Left forelimb (tissue), 1 donor: ENCODE measurements at regions not wholly inside any gene's neighbourhood (a gene's known extent, or its start where the extent isn't known, plus 50 kb on each side); places are given as distances from the start of the nearest gene placed in this dataset.

Experiments used
- DNase-seq: peaks from one replicate; pipeline ENCODE4 v3.0.0-alpha.2; 2018; ENCODE audit warnings: low spot score

DNA sequence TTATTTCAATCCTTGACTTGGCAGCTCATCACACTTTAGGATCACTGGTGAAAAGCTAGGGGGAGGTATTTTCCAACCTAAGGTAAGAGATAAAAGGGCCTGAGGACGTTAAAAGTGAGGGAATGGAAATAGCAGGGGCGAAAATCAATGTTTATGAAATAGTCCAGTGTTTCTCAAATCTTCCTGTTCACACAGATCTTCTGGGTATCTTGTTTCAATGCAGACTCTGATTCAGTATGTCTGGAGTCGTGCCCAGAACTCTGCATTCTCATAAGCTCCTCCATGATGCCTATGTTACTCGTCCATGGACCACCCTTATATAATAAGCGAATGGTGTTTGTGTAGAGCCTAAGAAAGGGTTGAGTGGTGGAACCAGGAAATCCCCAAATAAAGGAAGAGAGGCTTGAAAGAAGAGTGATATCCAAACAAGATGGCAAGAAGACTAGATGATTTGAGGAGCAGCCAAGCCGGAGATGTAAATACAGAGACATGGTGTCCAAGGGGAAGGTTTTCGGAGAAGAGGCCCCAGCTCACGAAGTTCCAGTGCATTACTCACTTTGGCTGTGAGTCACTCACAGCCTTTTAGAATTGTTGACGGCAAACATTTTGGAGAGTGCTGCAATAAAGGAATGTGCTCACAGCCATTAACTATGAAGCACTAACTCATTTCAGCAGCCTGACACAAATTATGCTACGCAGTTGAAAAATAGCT is 215.6 kb upstream of the PPARGC1A start:
- DNase-seq = no peak

GRCh38 chr4:24104158-24104565 is 214.3 kb upstream of the PPARGC1A start:
- DNase-seq = no peak

GRCh38 chr4:24103434-24104157 is 213.7 kb upstream of the PPARGC1A start:
- no peak for DNase-seq

- DNase-seq = no peak
Measured at GRCh38 chr4:24102621-24103020, 212.8 kb upstream of the PPARGC1A start.

- DNase-seq = no peak
Measured at GRCh38 chr4:24096603-24097002, 206.8 kb upstream of the PPARGC1A start.

GRCh38 chr4:24094726-24095125 is 204.9 kb upstream of the PPARGC1A start:
- DNase-seq = no peak

DNA sequence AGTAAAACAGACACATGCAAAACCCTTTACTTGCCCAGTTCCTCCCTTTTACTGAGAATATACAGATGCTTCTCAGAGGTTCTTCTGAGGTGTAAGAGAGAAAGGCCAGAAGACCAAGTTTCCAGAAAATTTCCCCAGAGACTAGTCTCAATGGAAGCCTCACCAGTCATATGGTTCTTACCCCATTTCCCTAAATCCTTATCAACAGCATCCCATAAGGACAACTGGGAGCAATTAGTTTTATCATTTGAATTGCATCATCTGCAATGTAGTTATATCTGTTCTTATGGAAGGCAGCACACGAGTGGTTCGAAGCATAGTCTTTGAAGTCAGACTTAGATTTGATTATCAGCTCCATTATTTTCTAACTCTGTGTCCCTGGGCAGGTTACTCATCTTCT is 203.6 kb upstream of the PPARGC1A start:
- no peak for DNase-seq

DNA sequence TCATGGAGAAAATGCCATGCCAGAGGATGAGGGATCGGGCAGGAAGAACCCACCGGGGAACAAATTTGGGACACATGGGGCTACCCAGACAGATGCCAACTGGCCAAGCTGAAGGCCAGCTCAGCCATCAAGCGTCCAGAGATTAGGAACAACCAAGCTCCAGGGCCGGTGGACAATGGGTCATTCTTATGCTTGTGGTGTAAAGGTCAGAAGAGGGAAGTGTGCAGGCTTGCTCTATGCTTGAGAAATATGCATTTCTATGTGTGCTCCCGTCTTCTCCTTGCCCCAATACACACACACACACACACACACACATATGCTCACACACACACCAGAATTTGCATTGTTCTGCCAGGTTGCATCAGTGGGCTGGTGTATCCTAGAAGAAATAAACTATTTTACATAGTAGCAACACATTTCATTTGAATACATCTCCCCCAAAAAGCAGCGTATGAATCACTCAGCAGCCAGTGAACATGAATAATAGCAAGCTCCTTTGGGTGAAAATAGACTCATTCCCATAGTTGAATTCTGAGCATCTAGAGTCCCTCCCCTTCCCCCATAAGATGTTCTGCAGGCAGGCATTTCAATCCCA is 201.9 kb upstream of the PPARGC1A start:
- DNase-seq = no peak

DNA sequence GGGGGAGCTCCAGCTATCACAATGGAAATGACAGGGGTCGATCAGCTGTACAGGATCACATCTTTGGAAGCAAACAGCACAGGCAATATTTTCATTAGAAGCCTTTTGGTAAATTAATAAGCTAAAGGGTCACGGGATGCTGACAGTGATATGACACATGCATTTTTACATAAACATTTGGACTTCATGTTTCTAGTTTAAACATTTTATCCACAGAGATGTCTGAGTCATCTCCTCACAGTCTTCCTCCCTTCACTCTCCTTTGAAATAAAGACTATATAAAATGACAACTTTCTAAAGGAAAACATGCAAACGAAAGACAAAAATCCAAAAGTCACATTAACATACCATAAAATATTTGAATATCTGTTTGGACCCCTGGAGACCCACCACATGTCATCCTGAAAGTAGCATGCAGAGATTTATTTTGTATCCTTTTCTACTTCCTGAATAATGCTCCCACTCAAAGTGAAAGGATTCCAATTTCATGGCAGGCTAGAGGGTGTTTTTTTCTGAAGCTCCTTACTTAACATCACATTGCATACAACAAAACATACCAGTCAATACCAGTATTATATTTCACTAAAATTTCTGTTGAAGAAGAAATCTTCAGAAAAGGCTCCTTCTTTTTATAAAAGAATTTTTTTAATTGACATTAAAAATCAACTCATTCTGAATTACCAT is 200.1 kb upstream of the PPARGC1A start:
- no peak for DNase-seq

- no peak for DNase-seq
Measured at GRCh38 chr4:24080871-24081270, 191.0 kb upstream of the PPARGC1A start.

GRCh38 chr4:24078347-24078962 is 188.6 kb upstream of the PPARGC1A start:
- no peak for DNase-seq

GRCh38 chr4:24076811-24077210 is 187.0 kb upstream of the PPARGC1A start:
- DNase-seq = no peak

- no peak for DNase-seq
Measured at GRCh38 chr4:24073948-24074347, 184.1 kb upstream of the PPARGC1A start.

GRCh38 chr4:24071612-24072372 is 181.9 kb upstream of the PPARGC1A start:
- no peak for DNase-seq

DNA sequence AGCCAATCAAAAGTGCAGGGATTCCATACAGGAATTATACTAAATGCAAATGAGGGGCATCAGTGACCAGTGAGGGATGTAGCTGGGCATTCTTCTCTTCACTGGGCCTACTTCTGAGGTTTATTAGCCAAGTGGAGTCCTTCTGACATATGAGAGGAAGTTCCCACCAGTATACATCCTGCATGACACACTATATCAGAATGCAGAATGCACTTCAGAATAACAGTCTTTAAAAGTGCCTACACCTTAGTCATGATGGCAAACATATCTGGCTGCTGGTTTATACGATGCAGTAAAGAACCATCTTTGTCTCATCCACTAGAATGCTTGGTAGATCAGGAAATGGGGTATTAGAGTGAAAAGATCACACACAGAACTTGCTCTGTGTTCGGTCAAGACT is 180.3 kb upstream of the PPARGC1A start:
- DNase-seq = no peak

- DNase-seq = peak; percentile 67
Measured at GRCh38 chr4:24067367-24068193, 177.7 kb upstream of the PPARGC1A start.

DNA sequence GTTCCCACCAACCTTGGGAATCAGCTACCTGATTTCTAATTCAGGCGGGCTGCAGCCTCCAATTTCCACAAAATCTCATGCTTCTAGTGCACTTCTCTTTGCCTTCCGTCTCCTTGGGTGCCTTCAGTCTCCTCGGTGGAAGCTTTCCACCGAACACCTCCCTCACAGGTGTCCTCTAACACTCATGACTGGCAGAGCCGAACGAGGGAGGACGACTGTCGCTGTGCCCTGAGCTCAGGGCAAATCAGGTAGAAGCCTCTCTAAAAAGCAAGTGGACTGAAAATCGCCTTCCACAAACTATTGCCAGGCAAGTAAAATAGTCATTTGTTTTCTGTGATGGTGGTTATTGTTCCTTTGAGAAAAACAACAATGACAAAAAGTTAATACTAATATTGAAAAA is 176.1 kb upstream of the PPARGC1A start:
- no peak for DNase-seq

- DNase-seq = no peak
Measured at GRCh38 chr4:24063731-24064130, 173.9 kb upstream of the PPARGC1A start.

DNA sequence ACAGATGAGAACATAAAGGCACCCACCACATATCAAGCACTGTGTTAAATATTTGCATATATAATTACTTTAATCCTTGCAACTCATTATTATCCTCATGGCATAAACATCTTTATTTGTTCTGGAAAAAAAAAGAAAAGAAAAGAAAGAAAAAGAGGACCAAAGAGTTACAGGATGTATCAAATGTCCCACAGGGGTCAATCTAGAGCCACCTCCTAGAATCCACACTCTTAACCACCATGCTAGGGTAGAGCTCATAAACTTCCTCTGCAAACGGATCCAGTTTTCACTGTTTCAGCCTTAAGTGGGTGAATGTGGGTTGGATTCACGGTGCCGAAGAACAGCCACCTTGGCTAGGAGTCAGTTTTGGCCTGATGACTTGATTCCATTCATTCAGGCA is 171.1 kb upstream of the PPARGC1A start:
- no peak for DNase-seq

GRCh38 chr4:24059839-24060238 is 170.0 kb upstream of the PPARGC1A start:
- DNase-seq = no peak
